GM19372 (cell line): ENCODE measurements at regions not wholly inside any gene's neighbourhood (a gene's known extent, or its start where the extent isn't known, plus 50 kb on each side); places are given as distances from the start of the nearest gene placed in this dataset.

ENCODE experiments used
- ATAC-seq: cut with Tn5 transposase; IDR thresholded peaks from one replicate; pipeline ENCODE4 v1.9.1; 2021; ENCODE audit warnings: mild to moderate bottlenecking, low read depth, moderate library complexity; ENCODE audit not compliant: unreplicated experiment

GRCh38 chr1:30638811-30639210, 84.6 kb downstream of the MATN1 start:
- no peak for ATAC-seq

- no peak for ATAC-seq
Measured at GRCh38 chr1:30638086-30638485, 85.3 kb downstream of the MATN1 start.

- no peak for ATAC-seq
Measured at GRCh38 chr1:30637183-30637980, 86.0 kb downstream of the MATN1 start.

- ATAC-seq: no peak
Measured at GRCh38 chr1:30636621-30637020, 86.8 kb downstream of the MATN1 start.

GRCh38 chr1:30635391-30635975, 87.9 kb downstream of the MATN1 start:
- no peak for ATAC-seq

- ATAC-seq: no peak
Measured at GRCh38 chr1:30634507-30634906, 88.9 kb downstream of the MATN1 start.

GRCh38 chr1:30633294-30633693, 90.1 kb downstream of the MATN1 start:
- ATAC-seq: no peak

GRCh38 chr1:30632481-30632880, 90.9 kb downstream of the MATN1 start:
- ATAC-seq: no peak

- no peak for ATAC-seq
Measured at GRCh38 chr1:30631700-30632099, 91.7 kb downstream of the MATN1 start.

- no peak for ATAC-seq
Measured at GRCh38 chr1:30629501-30629900, 93.9 kb downstream of the MATN1 start.

GRCh38 chr1:30627994-30628393, 95.4 kb downstream of the MATN1 start:
- ATAC-seq: no peak

GRCh38 chr1:30627206-30627605, 96.2 kb downstream of the MATN1 start:
- no peak for ATAC-seq

GRCh38 chr1:30623431-30623830, 100.0 kb downstream of the MATN1 start:
- ATAC-seq: no peak

GRCh38 chr1:30619619-30620018, 103.8 kb downstream of the MATN1 start:
- no peak for ATAC-seq

GRCh38 chr1:30618335-30618747, 105.0 kb downstream of the MATN1 start:
- no peak for ATAC-seq

GRCh38 chr1:30616759-30617158, 106.6 kb downstream of the MATN1 start:
- ATAC-seq: no peak

GRCh38 chr1:30615816-30616590, 107.4 kb downstream of the MATN1 start:
- no peak for ATAC-seq

- ATAC-seq: no peak
Measured at GRCh38 chr1:30615076-30615795, 108.1 kb downstream of the MATN1 start.

- no peak for ATAC-seq
Measured at GRCh38 chr1:30613188-30613587, 110.2 kb downstream of the MATN1 start.

- no peak for ATAC-seq
Measured at GRCh38 chr1:30612536-30613065, 110.8 kb downstream of the MATN1 start.
